Stimulated activated naive CD4-positive, alpha-beta T cell treated with Interleukin-2 at 50 U/mL for 16 hours (primary cell): ENCODE measurements at regions not wholly inside any gene's neighbourhood (a gene's known extent, or its start where the extent isn't known, plus 50 kb on each side); places are given as distances from the start of the nearest gene placed in this dataset.
"Not testable (repeated sequence)": the region's sequence is repeated elsewhere in the genome, so short reads cannot be mapped to it uniquely, and the experiment has no call there.

Experiments
- DNase-seq: peaks from one replicate; lab custom pipeline; 2025; lab: John Stamatoyannopoulos, UW

DNA sequence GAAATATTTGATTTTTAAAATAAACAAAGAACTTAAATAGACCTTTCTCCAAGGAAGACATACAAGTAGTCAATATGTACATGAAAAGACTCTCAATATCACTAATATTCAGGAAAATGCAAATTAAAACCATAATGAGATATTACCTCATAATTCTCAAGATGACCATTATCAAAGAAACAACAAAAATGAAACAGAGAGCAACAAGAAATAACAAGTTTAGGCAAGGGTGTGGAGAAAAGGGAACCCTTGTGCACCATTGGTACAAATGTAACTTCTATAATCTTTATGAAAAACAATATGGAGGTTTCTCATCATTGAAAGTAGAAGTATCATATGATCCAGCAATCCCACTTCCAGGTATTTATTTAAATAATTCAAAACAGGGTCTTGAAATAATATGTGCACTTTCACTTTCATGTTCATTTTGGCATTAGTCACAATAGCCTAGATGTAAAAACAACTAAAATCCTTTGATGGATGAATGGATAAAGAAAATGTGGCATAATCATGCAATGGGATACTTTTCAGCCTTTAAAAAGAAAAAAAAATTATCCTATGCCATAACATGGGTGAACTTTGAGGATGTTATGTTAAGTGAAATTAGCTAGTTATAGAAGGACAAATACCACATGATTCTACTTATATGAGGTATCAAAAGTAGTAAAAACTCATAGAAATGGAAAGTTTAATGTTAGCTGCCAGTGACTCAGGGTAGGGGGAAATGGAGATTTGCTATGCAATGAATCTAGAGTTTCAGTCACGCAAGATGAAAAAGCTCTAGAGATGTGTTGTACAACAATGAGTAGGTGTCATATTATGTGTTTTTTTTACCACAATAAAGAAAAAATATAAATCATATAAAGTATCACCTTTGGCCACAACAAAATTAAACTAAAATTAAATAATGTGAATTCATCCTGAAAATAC lies 114.5 kb upstream of the LYPLAL1 start:
- no peak for DNase-seq

DNA sequence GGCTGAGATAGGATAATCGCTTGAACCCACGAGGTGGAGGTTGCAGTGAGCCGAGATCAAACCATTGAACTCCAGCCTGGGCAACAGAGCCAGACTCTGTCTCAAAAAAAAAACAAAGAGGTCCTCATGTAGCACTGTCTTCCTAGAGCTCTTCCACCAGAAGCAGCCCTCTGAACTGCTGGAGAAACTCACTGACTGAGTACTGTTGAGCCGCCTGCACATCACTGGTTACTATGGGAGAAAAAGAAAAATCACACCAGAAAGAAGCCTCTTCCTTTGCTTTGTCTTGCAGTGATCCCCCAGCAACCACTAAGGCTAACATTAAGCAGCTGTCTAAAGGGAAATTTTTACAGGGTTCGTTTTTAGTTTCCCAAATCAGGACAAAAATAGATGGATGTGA lies 112.9 kb upstream of the LYPLAL1 start:
- no peak for DNase-seq

- no peak for DNase-seq
Observed at GRCh38 chr1:219062161-219062560, 111.5 kb upstream of the LYPLAL1 start.

- no peak for DNase-seq
Observed at GRCh38 chr1:219066098-219066497, 107.6 kb upstream of the LYPLAL1 start.

DNA sequence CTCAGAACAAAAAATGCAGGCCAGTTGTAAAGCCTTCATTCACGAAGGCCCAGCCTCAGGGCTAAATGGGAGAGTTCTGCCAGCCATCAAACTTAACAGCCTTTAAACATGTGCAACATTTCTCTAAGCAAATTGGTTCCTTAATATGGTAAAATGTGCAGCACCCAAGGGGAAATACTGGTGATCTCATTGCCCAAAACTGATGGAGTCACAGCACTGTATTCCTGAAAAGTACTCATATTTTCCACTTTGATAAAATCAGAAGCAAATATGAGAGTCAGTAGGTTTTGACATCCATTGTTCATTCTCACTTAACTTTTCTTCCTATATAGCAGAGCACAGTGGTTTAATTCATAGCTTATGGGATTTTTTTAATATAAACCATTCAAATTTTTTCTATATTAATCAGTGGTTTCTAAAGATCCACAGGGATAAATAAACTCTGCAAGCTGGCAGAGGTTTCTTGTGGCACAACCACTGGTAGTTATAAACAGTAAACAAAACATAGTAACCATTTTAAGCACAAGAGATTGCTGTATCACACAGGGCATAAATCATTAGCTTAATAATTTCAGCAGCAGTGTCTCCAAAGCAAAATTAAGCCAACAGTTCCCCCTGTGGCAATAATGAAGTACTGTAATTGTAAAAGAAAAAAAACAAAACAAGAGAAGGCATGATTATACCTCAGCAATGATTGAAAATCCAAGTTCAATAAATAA lies 106.9 kb upstream of the LYPLAL1 start:
- DNase-seq = no peak

DNA sequence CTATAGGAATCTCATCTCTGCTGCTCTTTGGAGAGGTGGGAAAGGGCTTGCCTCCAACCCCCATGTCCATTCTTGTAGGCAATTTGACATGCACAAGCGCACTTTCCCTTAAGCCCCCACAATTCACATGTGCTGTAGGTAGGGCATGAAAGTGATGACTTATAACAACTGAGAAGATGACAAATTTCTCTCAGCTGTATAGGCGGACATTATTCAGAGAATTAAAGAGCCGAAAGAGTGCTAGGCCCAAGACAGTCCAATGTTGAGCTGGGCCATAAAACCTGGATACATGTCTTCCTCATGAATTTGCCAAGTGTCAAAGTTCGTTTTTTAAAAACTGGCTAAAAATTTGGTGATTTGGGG lies 106.3 kb upstream of the LYPLAL1 start:
- DNase-seq = no peak

- not testable (repeated sequence) for DNase-seq
Observed at GRCh38 chr1:219070395-219070794, 103.3 kb upstream of the LYPLAL1 start.

- DNase-seq = no peak
Observed at GRCh38 chr1:219071209-219071608, 102.5 kb upstream of the LYPLAL1 start.

GRCh38 chr1:219072329-219072728 lies 101.3 kb upstream of the LYPLAL1 start:
- DNase-seq = no peak

- no peak for DNase-seq
Observed at GRCh38 chr1:219074084-219074728, 99.5 kb upstream of the LYPLAL1 start.

DNA sequence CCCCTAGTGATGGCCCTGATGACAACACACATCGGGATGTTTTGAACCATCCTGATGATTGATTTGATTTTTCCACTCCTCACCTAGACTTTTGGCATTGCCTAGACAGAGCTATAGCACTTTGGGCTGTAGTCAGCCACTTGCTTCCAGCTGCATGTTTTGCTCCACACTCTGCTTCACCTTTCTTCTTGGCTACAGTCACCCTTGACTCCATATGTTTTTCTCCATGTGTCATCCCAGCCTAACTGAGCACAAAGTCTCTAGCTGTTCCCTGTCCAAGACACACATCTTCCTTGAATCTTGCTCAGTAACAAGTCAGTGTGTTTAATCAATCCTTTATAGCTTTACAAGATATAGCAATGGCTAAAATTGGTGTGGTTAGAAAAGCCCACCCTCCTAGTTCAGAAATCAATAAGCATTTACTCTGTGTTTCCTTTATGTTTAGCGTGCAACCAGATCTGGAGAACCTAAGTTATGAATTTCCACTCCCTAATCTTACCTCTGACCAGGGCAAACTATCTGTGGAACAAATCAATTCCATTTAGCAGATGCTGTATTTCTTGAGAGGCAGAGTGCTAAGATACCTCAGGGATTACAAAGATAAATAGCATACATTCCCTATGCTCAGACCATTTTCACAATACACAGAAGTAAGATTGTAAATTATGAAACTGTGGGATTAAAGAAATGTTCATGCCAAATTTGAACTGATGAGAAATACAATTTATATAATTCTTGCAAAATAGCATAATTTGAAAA lies 98.4 kb upstream of the LYPLAL1 start:
- no peak for DNase-seq

GRCh38 chr1:219076326-219076937 lies 97.2 kb upstream of the LYPLAL1 start:
- no peak for DNase-seq

GRCh38 chr1:219077767-219078166 lies 95.9 kb upstream of the LYPLAL1 start:
- DNase-seq = not testable (repeated sequence)

DNA sequence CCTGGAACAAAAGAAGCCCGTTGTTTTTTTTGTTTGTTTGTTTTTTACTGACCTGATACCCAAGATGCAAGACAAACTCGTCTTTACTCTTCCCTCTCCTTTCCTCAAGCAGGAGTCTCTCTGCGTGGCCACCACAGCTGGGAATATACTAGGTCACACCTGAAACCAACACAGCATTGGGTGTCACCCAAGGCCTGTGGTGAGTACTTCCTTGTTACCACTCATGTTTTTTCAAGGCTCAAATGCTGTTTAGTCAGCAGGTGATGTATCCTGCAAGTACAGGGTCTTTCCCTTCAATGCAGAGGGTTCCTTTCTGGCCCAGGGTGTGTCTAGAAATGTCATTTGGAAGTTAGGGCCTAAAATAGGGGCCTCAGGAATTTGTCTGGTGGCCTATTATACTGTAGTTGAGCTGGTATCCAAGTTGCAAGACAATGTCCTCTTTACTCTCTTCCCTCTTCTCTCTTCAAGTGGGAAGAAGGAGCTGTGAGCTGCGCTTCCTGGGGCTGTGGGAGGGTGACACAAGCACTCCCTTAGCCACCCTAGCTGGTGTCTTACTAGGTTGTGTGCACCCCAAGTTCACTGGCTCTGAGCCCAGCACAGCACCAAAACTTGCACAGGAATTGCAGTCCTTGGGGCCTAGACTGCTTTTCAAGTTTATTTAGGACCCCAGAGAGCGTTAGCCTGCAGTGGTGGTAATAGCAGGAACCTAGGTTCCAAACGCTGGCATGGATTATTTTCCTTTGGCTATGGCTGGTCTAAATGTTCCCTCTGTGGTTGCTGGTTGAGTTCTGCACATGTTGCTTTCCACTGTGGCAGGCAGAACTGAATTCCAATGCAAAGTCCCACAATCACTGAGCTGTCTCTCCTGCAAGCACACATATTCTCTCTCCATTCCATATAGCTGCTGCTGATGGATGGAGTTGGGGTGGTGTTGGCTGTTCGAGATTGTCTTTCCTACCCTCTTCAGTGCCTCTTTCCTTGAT lies 91.4 kb upstream of the LYPLAL1 start:
- no peak for DNase-seq

DNA sequence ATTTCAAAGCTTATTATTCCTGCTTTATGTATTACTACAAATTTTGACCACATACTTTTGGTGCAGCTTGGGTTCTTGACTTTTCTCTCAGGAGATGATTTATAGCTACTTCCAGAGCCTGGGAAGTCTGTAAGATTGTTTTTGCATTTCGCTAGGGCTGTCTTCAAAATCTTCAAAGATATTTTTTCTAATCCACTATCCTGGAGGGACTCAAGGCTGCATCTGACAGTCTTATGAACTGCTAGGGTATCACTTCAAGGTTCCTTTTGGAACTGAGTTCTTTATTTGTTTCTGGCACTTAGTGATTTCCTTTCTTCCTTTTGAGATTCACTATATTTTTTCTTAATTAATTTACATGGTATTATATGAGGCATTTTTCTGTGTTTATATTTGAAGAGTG lies 90.0 kb upstream of the LYPLAL1 start:
- DNase-seq = no peak

DNA sequence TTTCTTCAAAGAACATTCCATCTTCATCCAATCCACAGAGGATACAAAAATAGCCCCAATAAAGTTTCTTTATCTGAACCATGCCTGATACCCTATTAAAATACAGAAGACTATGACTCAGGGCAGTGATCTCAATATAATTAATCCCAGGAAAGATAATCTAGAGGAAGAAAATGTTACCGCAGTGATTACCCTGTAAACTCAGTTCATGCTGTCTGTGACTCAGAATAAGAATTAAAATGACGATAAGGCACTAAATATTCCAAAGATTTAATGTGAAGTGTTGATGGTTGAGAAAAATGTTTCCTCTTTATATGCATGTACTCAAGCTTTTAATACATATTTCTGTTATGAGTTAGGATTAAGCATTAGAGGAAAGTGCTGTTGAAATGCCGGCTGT lies 88.6 kb upstream of the LYPLAL1 start:
- no peak for DNase-seq

DNA sequence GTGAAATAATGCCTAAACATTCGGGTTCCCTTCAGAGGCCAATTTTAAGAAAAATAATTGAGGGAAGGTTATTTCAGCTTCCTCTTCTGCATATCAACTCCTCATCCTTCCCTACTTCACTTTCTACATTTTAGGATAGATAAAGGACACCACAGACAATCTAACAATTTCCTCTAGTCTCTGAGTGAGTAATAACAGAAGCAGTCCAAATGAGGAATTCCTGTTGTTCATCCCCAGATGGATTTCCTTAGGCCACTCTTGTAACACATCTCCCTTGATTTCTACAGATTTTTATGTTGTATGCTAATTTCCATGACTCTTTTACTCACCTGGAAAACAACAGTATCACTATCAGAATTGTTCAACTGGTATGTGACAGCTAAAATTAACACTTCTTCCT lies 87.7 kb upstream of the LYPLAL1 start:
- DNase-seq = no peak

- no peak for DNase-seq
Observed at GRCh38 chr1:219086956-219087469, 86.7 kb upstream of the LYPLAL1 start.

DNA sequence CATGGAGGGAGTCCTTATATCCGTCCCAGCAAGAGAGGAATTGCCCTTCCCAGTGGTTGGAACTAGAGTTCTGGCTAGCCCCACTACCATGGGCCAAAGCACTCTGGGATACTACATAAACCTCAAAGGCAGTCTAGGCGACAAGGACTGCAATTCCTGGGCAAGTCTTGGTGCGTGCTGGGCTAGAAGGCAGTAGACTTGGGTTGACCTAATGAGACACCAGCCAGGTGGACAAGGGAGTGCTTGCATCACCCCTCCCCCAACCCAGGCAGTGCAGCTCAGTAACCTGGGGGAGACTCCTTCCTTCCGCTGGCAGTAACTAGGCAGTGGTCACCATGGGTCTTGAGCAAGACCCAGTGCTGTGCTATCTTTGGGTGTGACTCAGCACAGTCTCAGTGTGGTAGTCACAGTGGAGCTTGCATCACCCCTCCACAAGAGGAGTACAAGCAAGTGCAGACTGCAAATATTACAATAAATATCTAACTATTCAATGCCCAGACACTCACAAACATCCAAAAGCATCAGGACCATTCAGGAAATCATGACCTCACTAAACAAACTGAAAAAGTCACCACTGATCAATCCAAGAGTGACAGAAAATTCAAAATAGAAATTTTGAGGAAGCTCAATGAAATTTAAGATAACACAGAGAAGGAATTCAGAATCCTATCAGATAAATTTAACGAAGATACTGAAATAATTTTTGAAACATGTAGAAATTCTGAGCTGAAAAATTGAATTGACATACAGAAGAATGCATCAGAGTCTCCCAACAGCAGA lies 84.7 kb upstream of the LYPLAL1 start:
- DNase-seq = no peak
